Right lobe of liver (tissue), 4 donors: ENCODE measurements at regions not wholly inside any gene's neighbourhood (a gene's known extent, or its start where the extent isn't known, plus 50 kb on each side); places are given as distances from the start of the nearest gene placed in this dataset.

Experiments used
- CTCF ChIP-seq, 4 donors: fragments of 200-600 bp in 3 of 4; fragments of 450-650 bp in 1 of 4; IDR thresholded peaks; one replicate each; pipeline versions ENCODE4 v1.5.1 to v1.8.0; 2016 to 2022; ENCODE audit warnings: antibody characterized with exemption in 4 of 4, mild to moderate bottlenecking in 2 of 4
- POLR2A ChIP-seq: fragments of 450-650 bp; IDR thresholded peaks from one replicate; pipeline ENCODE4 v1.6.1; 2017; ENCODE audit warnings: antibody characterized with exemption, mild to moderate bottlenecking
- donor health status: DM: no; HTN: no; CAD: no.
- donor health status: DM: no; HTN: no; CAD: no.
- donor health status: DM: no; HTN: yes; CAD: no.

- TF ChIP-seq CTCF (IDR thresholded peaks at IDR 0.05), result no peak
- TF ChIP-seq POLR2A, result no peak
Observed at GRCh38 chr18:76306685-76307292, 188.3 kb downstream of the ZNF516 start.
